Gastroesophageal sphincter (tissue), 4 donors: ENCODE measurements at regions not wholly inside any gene's neighbourhood (a gene's known extent, or its start where the extent isn't known, plus 50 kb on each side); places are given as distances from the start of the nearest gene placed in this dataset.

Source experiments
- ATAC-seq: fragments of 150-250 bp; one replicate; pipeline ENCODE4 v1.9.1; 2016; ENCODE audit warnings: mild to moderate bottlenecking, moderate library complexity
- H3K27ac ChIP-seq, 4 donors: fragments of 200-600 bp; sonication (generic) in 3 of 4; 1 replicate in 3 of 4; 2 replicates in 1 of 4; pipeline ENCODE4 v1.5.1; 2016 to 2019
- H3K27me3 ChIP-seq: fragments of 200-600 bp; sonication (generic); one replicate; pipeline ENCODE4 v1.5.1; 2019
- H3K36me3 ChIP-seq, 2 donors: fragments of 200-600 bp; sonication (generic); one replicate each; pipeline ENCODE4 v1.5.1; 2019; ENCODE audit warnings: control low read depth in 1 of 2
- H3K4me1 ChIP-seq, 3 donors: fragments of 200-600 bp; sonication (generic); 1 replicate in 2 of 3; 2 replicates in 1 of 3; pipeline ENCODE4 v1.5.1; 2016 to 2019; ENCODE audit warnings: control low read depth in 2 of 3
- H3K4me3 ChIP-seq, 2 donors: fragments of 200-600 bp; sonication (generic); one replicate each; pipeline ENCODE4 v1.5.1; 2019; ENCODE audit warnings: mild to moderate bottlenecking in 1 of 2, moderate library complexity in 1 of 2
- H3K9me3 ChIP-seq, 3 donors: fragments of 200-600 bp; sonication (generic); one replicate each; pipeline ENCODE4 v1.5.1; 2017 to 2019; ENCODE audit warnings: control low read depth in 2 of 3
- CTCF ChIP-seq, 4 experiments: fragments of 200-600 bp in 2 of 4; fragments of 450-650 bp in 2 of 4; sonication (generic) in 1 of 4; IDR thresholded peaks; one replicate each; pipeline ENCODE4 v1.5.1; 2017 to 2019; ENCODE audit warnings: antibody characterized with exemption in 4 of 4, mild to moderate bottlenecking in 2 of 4, moderate library complexity in 2 of 4
- EP300 ChIP-seq: sonication (generic); formaldehyde crosslinking; IDR thresholded peaks from one replicate; pipeline ENCODE4 v1.6.1; 2017; ENCODE audit warnings: antibody characterized with exemption, mild to moderate bottlenecking
- POLR2A ChIP-seq, 2 donors: fragments of 450-650 bp; IDR thresholded peaks; one replicate each; pipeline ENCODE4 v1.6.1; 2017; ENCODE audit warnings: antibody characterized with exemption in 2 of 2, mild to moderate bottlenecking in 2 of 2, moderate library complexity in 1 of 2
- POLR2AphosphoS5 ChIP-seq: sonication (generic); formaldehyde crosslinking; IDR thresholded peaks from one replicate; pipeline ENCODE4 v1.6.1; 2017; ENCODE audit warnings: antibody characterized with exemption
- WGBS, 2 donors: methylation state at CpG; one replicate each; pipeline ENCODE4 v1.1.5; 2018; ENCODE audit warnings: low coverage in 1 of 2; 5-methylcytosine and 5-hydroxymethylcytosine counted together

GRCh38 chr12:76263696-76264095 lies 84.5 kb downstream of the BBS10 start:
- Histone ChIP-seq H3K9me3 (no peaks in the 10 kb centered on the region), H3K4me1 (peaks cover 5 to 25% (median 20%) of the 10 kb centered on the region in 3 donors), H3K27ac (no peak overlapping the region), H3K4me3 (no peak overlapping the region), H3K27me3 (no peaks in the 10 kb centered on the region), H3K36me3 (no peaks in the 10 kb centered on the region)
- TF ChIP-seq CTCF (IDR thresholded peaks at IDR 0.05) (no peak), EP300 (no peak), POLR2A (IDR thresholded peaks at IDR 0.05) (no peak), POLR2AphosphoS5 (no peak)
- no peak for ATAC-seq
- 77 to 92% methylated on average over 6 to 7 of the region's 7 CpGs for WGBS, 2 donors

- WGBS, 2 donors = 64 to 75% methylated on average over 1 of the region's 1 CpG
- TF ChIP-seq CTCF (IDR thresholded peaks at IDR 0.05) (no peak), POLR2A (IDR thresholded peaks at IDR 0.05) (no peak), POLR2AphosphoS5 (no peak), EP300 (no peak)
- Histone ChIP-seq H3K36me3 (no peaks in the 10 kb centered on the region), H3K9me3 (no peaks in the 10 kb centered on the region), H3K4me1 (peaks cover 5 to 33% (median 17%) of the 10 kb centered on the region in 3 donors), H3K4me3 (no peak overlapping the region), H3K27me3 (no peaks in the 10 kb centered on the region), H3K27ac (peak overlapping the region; percentile 71 to 88 (median 88))
- ATAC-seq = no peak
These were observed 87.8 kb downstream of the BBS10 start for GRCh38 chr12:76260390-76260748.

- Histone ChIP-seq H3K36me3 (no peaks in the 10 kb centered on the region), H3K4me3 (no peak overlapping the region), H3K27me3 (no peaks in the 10 kb centered on the region), H3K27ac (peak overlapping the region; percentile 71 to 88 (median 88)), H3K4me1 (peaks cover 5 to 33% (median 17%) of the 10 kb centered on the region in 3 donors), H3K9me3 (no peaks in the 10 kb centered on the region)
- peak; percentile 69 for ATAC-seq
- TF ChIP-seq EP300 (no peak), POLR2AphosphoS5 (peak; percentile 54)
- 16 to 22% methylated on average over 4 of the region's 4 CpGs for WGBS, 2 donors
These were observed 88.4 kb downstream of the BBS10 start for GRCh38 chr12:76259660-76260389.

- no peak for TF ChIP-seq EP300
- TF ChIP-seq POLR2AphosphoS5 = peak; percentile 34
- peak overlapping the region; percentile 71 to 88 (median 80) for H3K27ac ChIP-seq
- ATAC-seq = no peak
- WGBS, 2 donors = 40 to 71% methylated on average over 1 of the region's 1 CpG
- no peaks in the 10 kb centered on the region for H3K27me3 ChIP-seq
- no peak overlapping the region for H3K4me3 ChIP-seq
- no peaks in the 10 kb centered on the region for H3K9me3 ChIP-seq
- H3K36me3 ChIP-seq = no peaks in the 10 kb centered on the region
- H3K4me1 ChIP-seq = peaks cover 5 to 33% (median 17%) of the 10 kb centered on the region in 3 donors
These were observed 89.1 kb downstream of the BBS10 start for GRCh38 chr12:76259106-76259505.

- WGBS, 2 donors = 82% methylated on average over 1 of the region's 1 CpG; no CpG with 5 or more reads in 1 of the 2 donors
- Histone ChIP-seq H3K27me3 (no peaks in the 10 kb centered on the region), H3K9me3 (no peaks in the 10 kb centered on the region), H3K4me1 (peaks cover 5 to 33% (median 17%) of the 10 kb centered on the region in 3 donors), H3K36me3 (no peaks in the 10 kb centered on the region), H3K27ac (no peak overlapping the region), H3K4me3 (no peak overlapping the region)
- ATAC-seq = no peak
- TF ChIP-seq CTCF (IDR thresholded peaks at IDR 0.05) (no peak), POLR2AphosphoS5 (no peak), POLR2A (IDR thresholded peaks at IDR 0.05) (no peak), EP300 (no peak)
These were observed 91.3 kb downstream of the BBS10 start for GRCh38 chr12:76256904-76257303.

GRCh38 chr12:76256321-76256720 lies 91.9 kb downstream of the BBS10 start:
- Histone ChIP-seq H3K9me3 (no peaks in the 10 kb centered on the region), H3K4me1 (peaks cover 5 to 33% (median 17%) of the 10 kb centered on the region in 3 donors), H3K27me3 (no peaks in the 10 kb centered on the region), H3K36me3 (no peaks in the 10 kb centered on the region), H3K27ac (no peak overlapping the region), H3K4me3 (no peak overlapping the region)
- ATAC-seq = no peak
- TF ChIP-seq EP300 = no peak
- 86 to 100% methylated on average over 2 of the region's 2 CpGs for WGBS, 2 donors
